ENCODE measurements at regions not wholly inside any gene's neighbourhood (a gene's known extent, or its start where the extent isn't known, plus 50 kb on each side); places are given as distances from the start of the nearest gene placed in this dataset.

GRCh38 chr4:81549984-81550383 is 78.3 kb upstream of the RASGEF1B start:
- Mint-ChIP-seq H3K9me3 (ENCODE audit: low read depth) (peaks cover 4% of the 10 kb centered on the region), H3K4me1 (ENCODE audit: low read depth) (no peaks in the 10 kb centered on the region), H3K27ac (no peak overlapping the region), H3K27me3 (no peaks in the 10 kb centered on the region), H3K4me3 (ENCODE audit: low read depth) (no peak overlapping the region), H3K36me3 (ENCODE audit: insufficient read depth) (no peaks in the 10 kb centered on the region)
- no peak for DNase-seq (ENCODE audit: low spot score, unreplicated experiment)
- no peak for TF ChIP-seq CTCF (IDR thresholded peaks at IDR 0.05; ENCODE audit: unreplicated experiment)

- peaks cover 17% of the 10 kb centered on the region for H3K9me3 Mint-ChIP-seq (ENCODE audit: low read depth)
- H3K36me3 Mint-ChIP-seq (ENCODE audit: insufficient read depth) = no peaks in the 10 kb centered on the region
- no peak for TF ChIP-seq CTCF (IDR thresholded peaks at IDR 0.05; ENCODE audit: unreplicated experiment)
- no peak overlapping the region for H3K4me3 Mint-ChIP-seq (ENCODE audit: low read depth)
- H3K27me3 Mint-ChIP-seq = no peaks in the 10 kb centered on the region
- H3K4me1 Mint-ChIP-seq (ENCODE audit: low read depth) = no peaks in the 10 kb centered on the region
- DNase-seq (ENCODE audit: low spot score, unreplicated experiment) = no peak
- no peak overlapping the region for H3K27ac Mint-ChIP-seq
These were observed 75.1 kb upstream of the RASGEF1B start for GRCh38 chr4:81546777-81547176.

GRCh38 chr4:81541161-81541945 is 69.6 kb upstream of the RASGEF1B start:
- Mint-ChIP-seq H3K36me3 (ENCODE audit: insufficient read depth) (no peaks in the 10 kb centered on the region), H3K27ac (no peak overlapping the region), H3K9me3 (ENCODE audit: low read depth) (peaks cover 17% of the 10 kb centered on the region), H3K4me1 (ENCODE audit: low read depth) (no peaks in the 10 kb centered on the region), H3K27me3 (no peaks in the 10 kb centered on the region), H3K4me3 (ENCODE audit: low read depth) (no peak overlapping the region)
- no peak for DNase-seq (ENCODE audit: low spot score, unreplicated experiment)
- no peak for TF ChIP-seq CTCF (IDR thresholded peaks at IDR 0.05; ENCODE audit: unreplicated experiment)

- no peak for DNase-seq (ENCODE audit: low spot score, unreplicated experiment)
- peaks cover 12% of the 10 kb centered on the region for H3K9me3 Mint-ChIP-seq (ENCODE audit: low read depth)
- H3K27me3 Mint-ChIP-seq = no peaks in the 10 kb centered on the region
- no peak for TF ChIP-seq CTCF (IDR thresholded peaks at IDR 0.05; ENCODE audit: unreplicated experiment)
- H3K36me3 Mint-ChIP-seq (ENCODE audit: insufficient read depth) = no peaks in the 10 kb centered on the region
- H3K27ac Mint-ChIP-seq = no peak overlapping the region
- H3K4me3 Mint-ChIP-seq (ENCODE audit: low read depth) = no peak overlapping the region
- no peaks in the 10 kb centered on the region for H3K4me1 Mint-ChIP-seq (ENCODE audit: low read depth)
These were observed 67.2 kb upstream of the RASGEF1B start for GRCh38 chr4:81538716-81539427.

- H3K27me3 Mint-ChIP-seq = peaks cover 2% of the 10 kb centered on the region
- H3K4me3 Mint-ChIP-seq (ENCODE audit: low read depth) = no peak overlapping the region
- H3K27ac Mint-ChIP-seq = no peak overlapping the region
- H3K4me1 Mint-ChIP-seq (ENCODE audit: low read depth) = no peaks in the 10 kb centered on the region
- no peak for DNase-seq (ENCODE audit: low spot score, unreplicated experiment)
- TF ChIP-seq CTCF (IDR thresholded peaks at IDR 0.05; ENCODE audit: unreplicated experiment) = no peak
- H3K9me3 Mint-ChIP-seq (ENCODE audit: low read depth) = no peaks in the 10 kb centered on the region
- no peaks in the 10 kb centered on the region for H3K36me3 Mint-ChIP-seq (ENCODE audit: insufficient read depth)
These were observed 59.7 kb upstream of the RASGEF1B start for GRCh38 chr4:81531410-81531809.
